GM12801 (cell line): ENCODE measurements at regions not wholly inside any gene's neighbourhood (a gene's known extent, or its start where the extent isn't known, plus 50 kb on each side); places are given as distances from the start of the nearest gene placed in this dataset.

Source experiments
- TF ChIP-seq, protein P1 (sequence below): IDR thresholded peaks from one replicate; pipeline ENCODE4 v1.5.1; 2011; ENCODE audit warnings: control low read depth; ENCODE audit not compliant: insufficient read length; ENCODE audit errors: extremely low read depth

DNA sequence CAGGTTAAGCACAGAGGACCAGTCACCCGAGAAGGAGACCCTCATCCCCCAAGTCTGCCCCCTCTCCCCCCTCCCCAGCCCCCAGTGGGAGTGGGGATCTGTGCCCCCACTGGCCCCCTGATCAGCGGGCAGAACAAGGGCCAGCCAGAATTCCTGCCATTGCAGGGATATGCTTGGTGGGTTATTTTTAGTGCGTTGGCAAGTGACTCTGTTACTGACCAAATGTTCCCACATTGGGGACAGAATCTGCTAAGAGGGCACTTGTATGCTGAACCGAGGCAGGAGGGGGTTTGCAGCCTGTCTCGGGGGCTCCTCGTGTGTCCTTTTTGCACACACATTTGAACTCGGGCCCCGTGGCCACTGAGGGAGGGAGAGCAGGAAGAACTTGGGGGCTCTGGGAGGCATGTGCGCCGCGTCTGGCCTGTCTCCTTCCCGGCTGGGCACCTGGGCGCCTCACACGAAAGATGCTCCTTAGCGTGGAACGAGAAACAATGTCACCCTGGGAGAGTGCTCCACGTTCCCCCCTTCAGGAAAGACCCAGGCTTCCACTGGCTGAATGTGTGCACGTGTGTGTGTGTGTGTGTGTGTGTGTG lies 66.4 kb upstream of the CASZ1 start:
- TF ChIP-seq, protein P1, sequence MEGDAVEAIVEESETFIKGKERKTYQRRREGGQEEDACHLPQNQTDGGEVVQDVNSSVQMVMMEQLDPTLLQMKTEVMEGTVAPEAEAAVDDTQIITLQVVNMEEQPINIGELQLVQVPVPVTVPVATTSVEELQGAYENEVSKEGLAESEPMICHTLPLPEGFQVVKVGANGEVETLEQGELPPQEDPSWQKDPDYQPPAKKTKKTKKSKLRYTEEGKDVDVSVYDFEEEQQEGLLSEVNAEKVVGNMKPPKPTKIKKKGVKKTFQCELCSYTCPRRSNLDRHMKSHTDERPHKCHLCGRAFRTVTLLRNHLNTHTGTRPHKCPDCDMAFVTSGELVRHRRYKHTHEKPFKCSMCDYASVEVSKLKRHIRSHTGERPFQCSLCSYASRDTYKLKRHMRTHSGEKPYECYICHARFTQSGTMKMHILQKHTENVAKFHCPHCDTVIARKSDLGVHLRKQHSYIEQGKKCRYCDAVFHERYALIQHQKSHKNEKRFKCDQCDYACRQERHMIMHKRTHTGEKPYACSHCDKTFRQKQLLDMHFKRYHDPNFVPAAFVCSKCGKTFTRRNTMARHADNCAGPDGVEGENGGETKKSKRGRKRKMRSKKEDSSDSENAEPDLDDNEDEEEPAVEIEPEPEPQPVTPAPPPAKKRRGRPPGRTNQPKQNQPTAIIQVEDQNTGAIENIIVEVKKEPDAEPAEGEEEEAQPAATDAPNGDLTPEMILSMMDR: no peak

DNA sequence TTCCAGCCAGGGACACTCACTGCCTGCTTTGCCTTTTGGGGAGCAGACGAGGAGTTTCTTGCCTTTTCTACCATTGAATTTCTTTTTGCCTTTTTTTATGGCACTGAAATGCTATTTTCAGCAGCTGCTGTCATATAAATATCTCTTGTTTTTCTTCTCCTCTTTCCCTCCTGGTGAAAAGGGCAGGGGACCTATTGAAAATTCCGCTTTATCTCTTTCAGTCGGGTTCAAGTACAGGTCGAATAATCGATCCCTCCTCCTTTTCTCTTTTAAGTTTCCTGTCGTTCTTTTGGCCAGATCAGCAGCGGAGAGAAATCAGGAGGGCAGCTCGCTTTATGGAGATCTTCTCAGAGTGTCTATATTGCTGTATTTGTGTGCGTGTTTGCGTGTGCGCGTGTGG lies 67.4 kb upstream of the CASZ1 start:
- TF ChIP-seq, protein P1: no peak

DNA sequence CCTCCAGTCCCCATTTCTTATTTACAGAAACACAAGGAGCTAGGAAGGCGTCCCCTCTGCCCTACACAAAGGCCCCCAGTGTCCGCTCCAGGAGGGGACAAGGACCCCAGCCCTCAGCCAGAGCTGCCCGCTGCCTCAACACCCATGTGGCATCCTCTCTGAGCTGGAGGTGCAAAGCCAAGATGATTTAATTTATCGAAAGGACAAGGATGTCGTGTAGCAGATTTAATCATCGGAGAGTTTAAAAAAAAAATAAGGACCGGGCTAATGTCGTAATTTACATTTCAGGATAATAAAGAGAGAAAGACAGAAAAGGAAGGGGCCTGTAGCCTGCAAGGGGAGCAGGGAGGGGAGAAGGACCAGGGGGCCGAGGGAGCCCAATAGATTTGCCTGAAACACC lies 68.3 kb upstream of the CASZ1 start:
- TF ChIP-seq, protein P1: no peak

DNA sequence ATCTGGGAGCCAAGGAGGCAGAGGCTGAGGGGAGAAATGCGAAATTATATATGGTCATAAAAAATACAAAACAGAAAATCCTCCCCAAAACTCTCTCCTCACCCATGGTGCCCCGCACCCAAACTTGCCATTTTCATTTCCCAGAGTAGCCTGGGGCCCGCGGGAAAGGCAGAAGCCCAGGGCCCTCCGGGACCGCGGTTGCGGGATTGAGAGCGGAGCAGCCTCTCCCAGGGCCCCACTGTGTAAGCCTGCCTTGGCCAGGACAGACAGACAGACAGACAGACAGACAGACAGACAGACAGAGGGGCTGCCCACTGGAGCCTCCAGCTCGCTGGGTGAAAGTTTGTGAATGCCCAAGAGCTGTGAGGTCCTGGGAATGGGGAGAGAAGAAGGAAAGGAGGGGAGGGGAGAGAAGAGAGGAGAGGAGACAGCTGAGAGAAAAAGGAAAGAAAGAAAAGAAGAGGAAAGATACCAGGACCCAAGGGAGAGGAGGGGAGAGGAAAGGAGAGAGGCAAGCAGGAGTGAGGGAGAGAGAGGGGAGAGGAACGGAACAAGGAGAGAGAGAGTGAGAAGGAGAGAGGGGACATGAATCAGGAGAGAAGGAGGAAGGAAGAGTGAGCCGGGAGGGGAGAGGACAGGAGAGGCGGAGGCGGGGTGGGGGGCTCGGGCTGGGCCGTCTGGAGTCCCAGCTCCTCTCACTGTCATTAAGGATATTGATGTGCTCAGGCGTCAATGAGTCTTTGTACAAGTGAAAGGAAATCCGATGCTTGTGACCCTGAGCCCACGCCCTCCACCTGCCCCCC lies 69.3 kb upstream of the CASZ1 start:
- TF ChIP-seq, protein P1: no peak

DNA sequence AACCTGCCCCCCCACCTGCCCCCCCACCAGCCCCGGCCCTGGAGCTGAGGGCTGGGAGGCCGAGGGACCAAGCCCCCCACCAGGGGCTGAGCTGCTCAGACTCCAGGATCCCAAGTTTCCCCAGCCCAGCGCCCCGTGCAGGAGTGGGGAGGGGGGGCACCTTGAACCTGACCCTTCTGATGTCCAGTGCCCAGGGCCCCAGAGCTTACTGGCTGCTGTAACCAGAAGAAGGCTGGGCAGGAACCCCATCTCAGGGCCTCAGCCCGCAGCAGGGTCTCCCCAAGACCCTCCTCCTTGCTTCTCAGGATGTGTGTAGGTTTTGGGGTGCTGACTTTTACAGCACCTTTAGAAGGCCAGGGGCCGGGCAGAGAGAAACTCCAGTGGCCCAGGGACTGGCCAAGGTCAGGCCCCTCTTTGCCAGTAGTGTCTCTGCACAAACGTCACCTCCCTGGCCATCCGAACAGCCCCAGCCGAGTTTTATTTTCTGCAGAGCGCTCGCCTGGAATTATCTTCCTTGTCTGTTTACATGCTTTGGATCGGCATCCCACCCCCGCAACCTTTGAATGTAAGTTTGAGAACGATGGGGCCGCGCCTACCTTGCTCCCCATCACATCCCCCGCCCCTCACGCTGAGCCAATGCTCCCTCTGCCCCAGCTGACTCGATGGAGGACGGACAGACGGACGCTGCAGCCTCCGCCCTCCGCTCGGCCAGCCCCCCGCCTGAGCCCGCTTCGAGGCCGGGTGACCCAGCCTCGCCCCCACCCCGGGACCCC lies 70.1 kb upstream of the CASZ1 start:
- TF ChIP-seq, protein P1: no peak

DNA sequence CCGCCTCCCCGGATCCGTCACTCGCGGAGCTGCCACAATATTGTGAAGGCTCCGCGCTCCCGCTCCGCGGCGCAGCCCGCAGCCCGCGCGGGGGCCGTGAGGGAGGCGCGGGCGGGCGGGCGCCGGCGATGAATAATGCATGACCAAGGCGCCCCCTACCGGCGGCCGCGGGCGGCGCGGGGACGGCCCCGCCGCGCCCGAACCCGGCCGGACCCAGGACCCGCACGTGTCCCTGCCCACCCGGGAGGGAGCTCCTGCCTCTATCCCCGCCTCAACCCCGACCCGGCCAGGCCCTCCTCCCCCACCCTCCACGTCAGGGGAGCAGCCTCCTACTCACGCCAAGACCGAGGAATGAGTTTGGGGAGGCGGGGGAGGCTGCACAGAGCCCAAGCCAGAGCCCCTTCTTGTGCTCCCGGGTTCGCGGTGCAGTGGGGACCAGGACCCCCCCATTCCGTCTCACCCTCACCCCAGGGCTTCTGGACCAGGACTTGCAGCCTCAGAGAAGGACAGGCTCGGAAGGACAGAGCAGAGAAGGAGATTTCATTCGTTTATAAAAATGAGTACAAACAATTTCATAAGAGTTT lies 70.8 kb upstream of the CASZ1 start:
- TF ChIP-seq, protein P1: no peak
